ENCODE measurements at regions not wholly inside any gene's neighbourhood (a gene's known extent, or its start where the extent isn't known, plus 50 kb on each side); places are given as distances from the start of the nearest gene placed in this dataset.
A peak's percentile ranks its signal among the peaks of the same experiment; 100 is the strongest.
"Not testable (repeated sequence)": the region's sequence is repeated elsewhere in the genome, so short reads cannot be mapped to it uniquely, and the experiment has no call there.

GRCh38 chr21:28066596-28067387, 925.9 kb downstream of the LTN1 start:
- TF ChIP-seq, protein P1, sequence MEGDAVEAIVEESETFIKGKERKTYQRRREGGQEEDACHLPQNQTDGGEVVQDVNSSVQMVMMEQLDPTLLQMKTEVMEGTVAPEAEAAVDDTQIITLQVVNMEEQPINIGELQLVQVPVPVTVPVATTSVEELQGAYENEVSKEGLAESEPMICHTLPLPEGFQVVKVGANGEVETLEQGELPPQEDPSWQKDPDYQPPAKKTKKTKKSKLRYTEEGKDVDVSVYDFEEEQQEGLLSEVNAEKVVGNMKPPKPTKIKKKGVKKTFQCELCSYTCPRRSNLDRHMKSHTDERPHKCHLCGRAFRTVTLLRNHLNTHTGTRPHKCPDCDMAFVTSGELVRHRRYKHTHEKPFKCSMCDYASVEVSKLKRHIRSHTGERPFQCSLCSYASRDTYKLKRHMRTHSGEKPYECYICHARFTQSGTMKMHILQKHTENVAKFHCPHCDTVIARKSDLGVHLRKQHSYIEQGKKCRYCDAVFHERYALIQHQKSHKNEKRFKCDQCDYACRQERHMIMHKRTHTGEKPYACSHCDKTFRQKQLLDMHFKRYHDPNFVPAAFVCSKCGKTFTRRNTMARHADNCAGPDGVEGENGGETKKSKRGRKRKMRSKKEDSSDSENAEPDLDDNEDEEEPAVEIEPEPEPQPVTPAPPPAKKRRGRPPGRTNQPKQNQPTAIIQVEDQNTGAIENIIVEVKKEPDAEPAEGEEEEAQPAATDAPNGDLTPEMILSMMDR (IDR thresholded peaks at IDR 0.05; ENCODE audit: insufficient read depth, low read depth, low read length, missing control alignments), result no peak
- H3K4me3 ChIP-seq (ENCODE audit: low read length), result no peak overlapping the region
- no peak for DNase-seq (ENCODE audit: low read depth)

GRCh38 chr21:28066076-28066475, 926.6 kb downstream of the LTN1 start:
- H3K4me3 ChIP-seq (ENCODE audit: low read length), result no peak overlapping the region
- DNase-seq (ENCODE audit: low read depth), result no peak
- TF ChIP-seq, protein P1 (IDR thresholded peaks at IDR 0.05; ENCODE audit: insufficient read depth, low read depth, low read length, missing control alignments), result no peak

GRCh38 chr21:28063241-28064216, 929.1 kb downstream of the LTN1 start:
- TF ChIP-seq, protein P1 (IDR thresholded peaks at IDR 0.05; ENCODE audit: insufficient read depth, low read depth, low read length, missing control alignments), result no peak
- H3K4me3 ChIP-seq (ENCODE audit: low read length), result no peak overlapping the region
- no peak for DNase-seq (ENCODE audit: low read depth)

DNA sequence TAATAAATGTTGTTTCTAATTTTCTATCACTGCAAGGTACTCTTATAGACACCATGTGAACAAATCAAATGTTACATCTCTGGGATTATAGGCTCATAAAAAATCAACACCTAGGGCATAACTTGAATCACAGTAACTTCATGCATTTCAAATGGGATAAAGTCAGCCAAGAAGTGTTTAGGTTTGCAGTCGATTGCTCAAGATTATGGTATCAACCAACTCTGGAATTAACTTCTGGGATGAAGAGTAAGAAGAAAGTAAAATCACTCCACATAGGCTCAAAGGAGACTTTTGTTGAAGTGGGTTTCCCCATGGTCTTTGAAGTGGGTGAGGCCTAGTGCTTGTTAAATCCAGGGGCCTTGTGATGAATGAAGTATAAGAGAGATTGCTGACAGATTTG, 939.7 kb downstream of the LTN1 start:
- H3K4me3 ChIP-seq (ENCODE audit: low read length); DNase-seq (ENCODE audit: low read depth): not testable (repeated sequence)

DNA sequence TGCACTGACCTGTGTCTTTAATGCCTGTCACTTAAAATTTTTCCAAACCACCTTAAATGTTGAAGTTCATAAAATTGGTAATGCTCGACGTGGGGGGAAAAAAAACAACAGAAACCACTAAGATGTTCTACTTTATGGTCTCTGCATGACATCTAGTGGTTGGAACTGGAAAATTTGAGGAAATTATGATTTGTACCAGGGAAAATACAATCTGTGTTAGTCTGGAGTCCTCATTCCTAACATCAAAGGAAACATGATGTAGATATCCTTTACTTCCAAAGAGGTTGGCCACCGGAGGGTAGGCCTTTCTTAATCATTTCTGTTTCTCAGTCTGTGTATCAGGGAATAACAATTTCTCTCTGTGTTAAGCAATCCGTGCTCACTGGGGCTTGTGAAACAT, 941.0 kb downstream of the LTN1 start:
- TF ChIP-seq, protein P1 (IDR thresholded peaks at IDR 0.05; ENCODE audit: insufficient read depth, low read depth, low read length, missing control alignments), result peak; percentile 47
- peak; percentile 24 for DNase-seq (ENCODE audit: low read depth)

GRCh38 chr21:28035692-28036091, 957.0 kb downstream of the LTN1 start:
- H3K4me3 ChIP-seq (ENCODE audit: low read length); DNase-seq (ENCODE audit: low read depth): not testable (repeated sequence)

More for the DNA sequence above, 941.0 kb downstream of the LTN1 start:
- H3K4me3 ChIP-seq (ENCODE audit: low read length), result not testable (repeated sequence)

- H3K4me3 ChIP-seq (ENCODE audit: low read length); DNase-seq (ENCODE audit: low read depth): not testable (repeated sequence)
Measured at GRCh38 chr21:28034916-28035315, 957.8 kb downstream of the LTN1 start.

DNA sequence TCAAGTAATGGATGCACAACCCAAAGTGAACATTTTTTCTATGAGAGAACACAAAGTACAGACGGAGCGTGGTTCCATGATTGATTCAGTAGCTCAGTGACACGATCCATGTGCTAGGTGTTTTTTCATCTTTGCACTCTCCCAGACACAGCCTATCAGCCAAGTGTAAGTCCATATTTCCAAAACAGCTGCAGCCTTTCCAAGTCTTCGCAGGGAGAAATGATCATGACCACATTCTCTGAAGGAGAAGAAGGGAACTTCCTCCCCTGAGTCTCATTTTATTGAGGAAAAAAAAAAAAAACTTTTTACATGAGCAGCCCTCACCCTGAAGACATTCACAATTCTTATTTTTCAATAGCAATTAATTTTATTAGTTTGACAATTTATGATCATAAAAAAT, 958.3 kb downstream of the LTN1 start:
- DNase-seq (ENCODE audit: low read depth), result not testable (repeated sequence)

GRCh38 chr21:28032652-28033051, 960.0 kb downstream of the LTN1 start:
- not testable (repeated sequence) for DNase-seq (ENCODE audit: low read depth); H3K4me3 ChIP-seq (ENCODE audit: low read length)

More for the DNA sequence above, 958.3 kb downstream of the LTN1 start:
- H3K4me3 ChIP-seq (ENCODE audit: low read length), result not testable (repeated sequence)

- not testable (repeated sequence) for H3K4me3 ChIP-seq (ENCODE audit: low read length); DNase-seq (ENCODE audit: low read depth)
Measured at GRCh38 chr21:28031066-28031465, 961.6 kb downstream of the LTN1 start.
